Trophoblast cell (in vitro differentiated cells and primary cell): ENCODE measurements at regions not wholly inside any gene's neighbourhood (a gene's known extent, or its start where the extent isn't known, plus 50 kb on each side); places are given as distances from the start of the nearest gene placed in this dataset.

Source experiments
- DNase-seq, 2 donors: peaks; one replicate each; pipeline ENCODE4 v3.0.0-alpha.2; 2016
- H2AFZ ChIP-seq: 2 replicates; pipeline ENCODE4 v1.6.1; 2013; ENCODE audit warnings: low read length, moderate library complexity, mild to moderate bottlenecking; ENCODE audit not compliant: insufficient read depth, poor library complexity
- H2AK5ac ChIP-seq: 2 replicates; pipeline ENCODE4 v1.6.1; 2013; ENCODE audit warnings: mild to moderate bottlenecking, low read length
- H2BK120ac ChIP-seq: 2 replicates; pipeline ENCODE4 v1.6.1; 2013; ENCODE audit warnings: low read length, mild to moderate bottlenecking, moderate library complexity; ENCODE audit not compliant: insufficient read depth, poor library complexity
- H2BK12ac ChIP-seq: 2 replicates; pipeline ENCODE4 v1.6.1; 2013; ENCODE audit warnings: mild to moderate bottlenecking, low read length, moderate library complexity
- H2BK5ac ChIP-seq: 2 replicates; pipeline ENCODE4 v1.6.1; 2013; ENCODE audit warnings: low read length, low read depth, moderate library complexity, mild to moderate bottlenecking; ENCODE audit not compliant: poor library complexity
- H3K14ac ChIP-seq: 2 replicates; pipeline ENCODE4 v1.6.1; 2013; ENCODE audit warnings: mild to moderate bottlenecking, low read length
- H3K18ac ChIP-seq: 2 replicates; pipeline ENCODE4 v1.6.1; 2013; ENCODE audit warnings: mild to moderate bottlenecking, low read length
- H3K23ac ChIP-seq: 2 replicates; pipeline ENCODE4 v1.6.1; 2013; ENCODE audit warnings: low read length
- H3K27ac ChIP-seq: 2 replicates; pipeline ENCODE4 v1.5.1; 2013; ENCODE audit warnings: low read depth, mild to moderate bottlenecking, inconsistent platforms, low read length, moderate library complexity
- H3K27me3 ChIP-seq: 2 replicates; pipeline ENCODE4 v1.6.1; 2013; ENCODE audit warnings: inconsistent platforms, mild to moderate bottlenecking, low read length, moderate library complexity; ENCODE audit not compliant: insufficient read depth
- H3K36me3 ChIP-seq, 2 experiments: 1 replicate in 1 of 2; 2 replicates in 1 of 2; pipeline ENCODE4 v1.6.1; 2013; ENCODE audit warnings: low read length in 2 of 2, mild to moderate bottlenecking in 2 of 2, moderate library complexity in 1 of 2; ENCODE audit not compliant: insufficient read depth in 2 of 2, control insufficient read depth in 1 of 2
- H3K4ac ChIP-seq: 2 replicates; pipeline ENCODE4 v1.6.1; 2013; ENCODE audit warnings: low read depth, mild to moderate bottlenecking, low read length, moderate library complexity
- H3K4me1 ChIP-seq, 2 experiments: 1 replicate in 1 of 2; 2 replicates in 1 of 2; pipeline ENCODE4 v1.6.1; 2013; ENCODE audit warnings: low read length in 2 of 2, mild to moderate bottlenecking in 2 of 2, moderate library complexity in 1 of 2; ENCODE audit not compliant: insufficient read depth in 2 of 2, control insufficient read depth in 1 of 2
- H3K4me2 ChIP-seq: 2 replicates; pipeline ENCODE4 v1.6.1; 2013; ENCODE audit warnings: inconsistent platforms, mild to moderate bottlenecking, low read length, moderate library complexity
- H3K4me3 ChIP-seq: 2 replicates; pipeline ENCODE4 v1.5.1; 2013; ENCODE audit warnings: mild to moderate bottlenecking, low read depth, low read length, inconsistent platforms
- H3K79me1 ChIP-seq: one replicate; pipeline ENCODE4 v1.6.1; 2013; ENCODE audit warnings: low read length
- H3K79me2 ChIP-seq: 2 replicates; pipeline ENCODE4 v1.6.1; 2013; ENCODE audit warnings: low read length, mild to moderate bottlenecking; ENCODE audit not compliant: control insufficient read depth, insufficient read depth, poor library complexity
- H3K9ac ChIP-seq: 2 replicates; pipeline ENCODE4 v1.6.1; 2013; ENCODE audit warnings: mild to moderate bottlenecking, low read length
- H3K9me3 ChIP-seq: 2 replicates; pipeline ENCODE4 v1.6.1; 2013; ENCODE audit warnings: low read depth, mild to moderate bottlenecking, control low read depth, inconsistent platforms, low read length; ENCODE audit not compliant: insufficient read depth
- H4K12ac ChIP-seq: 2 replicates; pipeline ENCODE4 v1.6.1; 2013; ENCODE audit warnings: low read depth, mild to moderate bottlenecking, low read length, moderate library complexity
- H4K8ac ChIP-seq: 2 replicates; pipeline ENCODE4 v1.6.1; 2013; ENCODE audit warnings: low read depth, mild to moderate bottlenecking, low read length, moderate library complexity
- H4K91ac ChIP-seq: one replicate; pipeline ENCODE4 v1.6.1; 2013; ENCODE audit warnings: low read depth, mild to moderate bottlenecking, low read length, moderate library complexity
- WGBS: extraction: QIAGEN DNeasy Blood & Tissue Kit; methylation state at CpG from one replicate; pipeline ENCODE4 v1.1.7; 2013; ENCODE audit warnings: missing lambda C conversion rate; ENCODE audit not compliant: insufficient read length, insufficient coverage; ENCODE audit errors: extremely low coverage; 5-methylcytosine and 5-hydroxymethylcytosine counted together

DNA sequence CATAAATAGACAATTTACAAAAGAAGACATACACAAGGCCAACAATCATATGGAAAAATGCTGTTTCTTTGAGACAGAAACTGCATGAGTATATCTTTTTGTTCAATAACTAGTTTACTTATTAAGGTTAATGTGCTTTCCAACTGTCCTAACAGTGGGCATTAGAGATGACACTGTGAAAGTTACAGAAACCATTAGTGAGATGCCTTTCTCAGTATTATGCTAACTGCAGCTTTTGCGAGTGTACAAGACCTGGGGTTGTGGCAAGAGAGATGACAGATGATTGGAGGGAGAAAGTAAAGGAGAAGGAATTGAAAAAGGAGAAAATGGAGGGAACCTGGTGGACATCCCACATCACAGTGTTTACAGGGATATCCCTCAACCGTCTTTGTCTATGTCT, 640.5 kb downstream of the ZPLD1 start:
- Histone ChIP-seq H2AK5ac (no peak overlapping the region), H3K79me2 (no peaks in the 10 kb centered on the region), H3K23ac (no peak overlapping the region), H4K91ac (no peak overlapping the region), H3K36me3 (no peaks in the 10 kb centered on the region), H4K12ac (no peak overlapping the region), H3K27ac (no peak overlapping the region), H3K18ac (no peak overlapping the region), H3K4me1 (no peaks in the 10 kb centered on the region), H2BK12ac (no peak overlapping the region), H3K14ac (no peak overlapping the region), H3K79me1 (no peaks in the 10 kb centered on the region), H3K9ac (no peak overlapping the region), H2BK120ac (no peak overlapping the region), H2AFZ (no peak overlapping the region), H3K4me3 (no peak overlapping the region), H2BK5ac (no peak overlapping the region), H3K4me2 (no peak overlapping the region), H3K27me3 (no peaks in the 10 kb centered on the region), H3K9me3 (no peaks in the 10 kb centered on the region), H3K4ac (no peak overlapping the region), H4K8ac (no peak overlapping the region)
- no CpG with 5 or more reads among the region's 2 CpGs for WGBS
- no peak for DNase-seq

- Histone ChIP-seq H2BK12ac (no peak overlapping the region), H3K23ac (no peak overlapping the region), H4K8ac (no peak overlapping the region), H3K4me3 (no peak overlapping the region), H4K12ac (no peak overlapping the region), H3K4me1 (no peaks in the 10 kb centered on the region), H3K79me2 (no peaks in the 10 kb centered on the region), H2AFZ (no peak overlapping the region), H3K9me3 (no peaks in the 10 kb centered on the region), H3K36me3 (no peaks in the 10 kb centered on the region), H3K27ac (no peak overlapping the region), H3K4me2 (no peak overlapping the region), H3K27me3 (no peaks in the 10 kb centered on the region), H3K14ac (no peak overlapping the region), H3K18ac (no peak overlapping the region), H3K9ac (no peak overlapping the region), H3K79me1 (no peaks in the 10 kb centered on the region), H2AK5ac (no peak overlapping the region), H4K91ac (no peak overlapping the region), H2BK5ac (no peak overlapping the region), H2BK120ac (no peak overlapping the region), H3K4ac (no peak overlapping the region)
- WGBS = no CpG with 5 or more reads among the region's 3 CpGs
- DNase-seq = no peak
Measured at GRCh38 chr3:103077910-103078309, 643.1 kb downstream of the ZPLD1 start.

DNA sequence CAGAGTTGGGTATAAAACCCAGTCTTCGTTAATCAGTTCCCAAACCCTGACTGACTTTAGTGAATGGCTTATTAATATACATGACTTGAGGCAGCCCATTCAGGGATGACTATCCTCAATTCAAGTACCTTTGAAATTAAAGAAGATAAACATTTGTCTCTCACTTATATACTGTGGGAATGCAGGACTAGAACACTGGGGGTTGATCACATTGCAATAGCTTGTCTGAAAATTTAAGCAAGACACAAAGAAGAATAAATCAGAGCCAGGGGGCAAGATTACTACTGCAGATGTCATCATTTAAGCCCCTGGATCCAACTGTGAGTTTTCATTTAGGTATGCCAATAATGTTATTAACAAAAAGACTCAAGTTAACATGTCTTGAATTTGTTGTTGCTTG, 647.7 kb downstream of the ZPLD1 start:
- H3K4me3 ChIP-seq = no peak overlapping the region
- H4K91ac ChIP-seq = no peak overlapping the region
- no peak overlapping the region for H2AFZ ChIP-seq
- H2BK5ac ChIP-seq = no peak overlapping the region
- no peak overlapping the region for H2BK120ac ChIP-seq
- H3K9ac ChIP-seq = no peak overlapping the region
- no peaks in the 10 kb centered on the region for H3K4me1 ChIP-seq
- no peak overlapping the region for H2BK12ac ChIP-seq
- H3K36me3 ChIP-seq = no peaks in the 10 kb centered on the region
- H3K27ac ChIP-seq = no peak overlapping the region
- no peaks in the 10 kb centered on the region for H3K79me2 ChIP-seq
- no peak overlapping the region for H3K4ac ChIP-seq
- no peak overlapping the region for H4K8ac ChIP-seq
- no peak overlapping the region for H4K12ac ChIP-seq
- H3K14ac ChIP-seq = no peak overlapping the region
- no peaks in the 10 kb centered on the region for H3K27me3 ChIP-seq
- WGBS = no CpG with 5 or more reads among the region's 1 CpG
- no peak for DNase-seq
- no peaks in the 10 kb centered on the region for H3K79me1 ChIP-seq
- no peak overlapping the region for H3K18ac ChIP-seq
- H3K9me3 ChIP-seq = no peaks in the 10 kb centered on the region
- H3K23ac ChIP-seq = no peak overlapping the region
- H2AK5ac ChIP-seq = no peak overlapping the region
- no peak overlapping the region for H3K4me2 ChIP-seq

- Histone ChIP-seq H3K4ac (no peak overlapping the region), H4K12ac (no peak overlapping the region), H2BK12ac (no peak overlapping the region), H3K18ac (no peak overlapping the region), H3K4me2 (no peak overlapping the region), H3K27ac (no peak overlapping the region), H3K14ac (no peak overlapping the region), H4K91ac (no peak overlapping the region), H3K9ac (no peak overlapping the region), H3K4me1 (no peaks in the 10 kb centered on the region), H2BK120ac (no peak overlapping the region), H3K4me3 (no peak overlapping the region), H3K23ac (no peak overlapping the region), H4K8ac (no peak overlapping the region), H3K9me3 (no peaks in the 10 kb centered on the region), H3K27me3 (no peaks in the 10 kb centered on the region), H2AFZ (no peak overlapping the region), H3K36me3 (no peaks in the 10 kb centered on the region), H2BK5ac (no peak overlapping the region), H2AK5ac (no peak overlapping the region), H3K79me1 (no peaks in the 10 kb centered on the region), H3K79me2 (no peaks in the 10 kb centered on the region)
- WGBS = no CpG with 5 or more reads among the region's 3 CpGs
- no peak for DNase-seq
Measured at GRCh38 chr3:103083848-103084631, 649.2 kb downstream of the ZPLD1 start.
